Myocyte (in vitro differentiated cells): ENCODE measurements at regions not wholly inside any gene's neighbourhood (a gene's known extent, or its start where the extent isn't known, plus 50 kb on each side); places are given as distances from the start of the nearest gene placed in this dataset.

Experiments used
- DNase-seq: peaks from one replicate; pipeline ENCODE4 v3.0.0-alpha.2; 2012; ENCODE audit warnings: low read depth

GRCh38 chr22:27574651-27575050 is 226.9 kb downstream of the MN1 start:
- DNase-seq = no peak

DNA sequence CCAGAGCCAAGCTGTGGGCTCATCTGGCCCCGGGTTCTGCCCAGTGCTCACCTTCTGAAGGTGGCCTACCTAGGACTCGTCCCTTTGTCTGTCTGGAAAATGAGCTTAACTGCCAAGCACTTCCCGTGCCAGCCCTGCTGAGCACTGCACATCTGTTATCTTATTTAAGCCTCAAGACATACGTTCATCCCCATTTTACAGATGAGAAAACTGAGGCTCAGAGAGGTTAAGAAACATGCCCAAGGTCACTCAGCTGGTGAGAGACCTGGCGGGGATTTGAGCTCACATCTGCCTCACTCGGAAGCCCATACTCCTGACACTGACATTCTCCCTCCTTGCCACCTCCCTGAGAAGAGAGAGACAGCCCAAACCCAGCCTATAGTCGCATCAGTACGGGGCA is 226.2 kb downstream of the MN1 start:
- DNase-seq = no peak

DNA sequence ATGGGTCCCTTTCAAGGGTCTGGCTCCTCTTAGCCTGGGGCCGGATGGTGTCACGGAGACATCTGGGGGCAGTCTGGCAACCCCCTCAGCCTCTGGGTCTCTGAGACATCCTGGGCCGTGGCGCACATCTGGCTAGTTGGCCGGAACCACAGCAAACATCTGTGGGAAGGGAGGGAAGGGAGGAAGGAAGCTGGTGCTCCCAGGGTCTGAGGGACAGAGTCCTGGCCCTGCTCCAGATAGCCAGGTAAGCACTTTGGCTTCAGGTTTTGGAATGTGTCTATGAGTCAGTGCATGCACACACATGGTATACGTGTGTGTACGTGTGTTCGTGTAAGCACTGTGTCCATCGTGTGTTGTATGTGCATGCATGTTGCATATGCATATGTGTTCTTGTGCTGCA is 225.1 kb downstream of the MN1 start:
- DNase-seq = no peak

GRCh38 chr22:27576815-27577573 is 224.6 kb downstream of the MN1 start:
- DNase-seq = no peak

DNA sequence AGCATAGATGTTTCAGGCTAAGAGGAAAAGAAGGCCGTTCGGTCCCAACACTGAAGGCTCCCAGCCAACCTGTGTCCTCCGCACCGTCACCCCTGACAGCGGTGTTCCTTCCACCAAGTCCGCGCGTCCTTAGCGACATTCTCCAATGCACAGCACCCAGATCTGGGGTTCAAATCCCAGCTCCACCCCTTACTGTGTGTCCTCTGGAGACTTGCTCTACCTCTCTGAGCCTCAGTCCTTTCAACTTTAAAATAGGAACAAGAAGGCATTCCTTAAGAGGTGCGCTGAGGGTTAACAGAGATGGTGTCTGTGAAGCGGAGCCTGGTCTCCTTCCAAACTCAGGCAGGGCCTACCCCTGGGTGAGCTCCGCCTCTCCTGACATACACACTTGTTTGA is 224.0 kb downstream of the MN1 start:
- no peak for DNase-seq

GRCh38 chr22:27578937-27579617 is 222.5 kb downstream of the MN1 start:
- DNase-seq = no peak

DNA sequence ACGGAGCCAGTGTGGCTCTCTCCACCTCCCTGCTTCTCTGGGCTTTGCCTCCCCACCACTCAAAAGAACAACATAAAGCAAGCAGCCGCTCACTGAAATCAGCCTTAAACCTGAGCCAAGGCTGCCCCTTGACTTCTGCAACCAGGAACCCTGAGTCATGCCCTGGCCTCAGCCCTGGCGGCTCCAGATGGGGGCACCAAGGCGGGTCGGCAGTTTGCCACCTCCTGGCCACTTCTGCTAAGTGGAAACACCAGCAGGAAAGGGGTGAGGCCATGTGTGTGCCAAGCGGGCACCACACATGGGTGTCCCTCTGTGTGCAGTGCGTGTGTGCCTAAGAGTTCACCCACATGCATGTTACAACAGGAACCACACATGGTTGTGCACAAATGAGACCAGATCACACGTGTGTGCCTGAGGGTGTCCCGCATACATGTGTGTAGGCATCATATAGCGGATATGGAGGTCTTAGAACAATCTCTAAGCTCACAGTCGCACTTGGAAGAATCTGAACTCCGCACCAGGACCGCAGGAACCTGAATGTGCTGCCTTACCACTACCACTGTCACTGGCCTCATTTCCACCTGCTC is 221.2 kb downstream of the MN1 start:
- DNase-seq = peak; percentile 12

DNA sequence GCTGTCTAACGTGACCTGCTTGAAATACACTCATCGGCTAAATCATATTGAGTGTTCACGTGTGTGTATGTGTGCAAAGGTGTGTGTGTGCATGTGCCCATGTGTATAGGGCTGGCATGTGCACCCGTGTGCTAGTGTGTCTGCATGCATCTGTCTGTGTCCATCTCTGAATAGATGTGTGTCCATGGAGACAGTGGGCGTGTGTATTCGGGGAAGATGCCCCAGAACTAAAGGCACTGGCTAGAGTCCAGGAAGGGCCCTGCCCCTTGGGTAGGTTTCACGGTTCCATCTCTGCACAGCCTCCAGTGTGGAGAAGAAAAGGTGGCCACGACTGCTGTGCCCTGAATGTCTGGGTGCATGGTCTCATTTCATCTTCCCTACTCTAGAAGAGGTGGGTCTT is 220.3 kb downstream of the MN1 start:
- no peak for DNase-seq

- DNase-seq = peak; percentile 61
Observed at GRCh38 chr22:27581688-27582087, 219.9 kb downstream of the MN1 start.

- DNase-seq = no peak
Observed at GRCh38 chr22:27583856-27584255, 217.7 kb downstream of the MN1 start.

GRCh38 chr22:27585141-27585540 is 216.4 kb downstream of the MN1 start:
- no peak for DNase-seq

- DNase-seq = no peak
Observed at GRCh38 chr22:27588268-27588667, 213.3 kb downstream of the MN1 start.

DNA sequence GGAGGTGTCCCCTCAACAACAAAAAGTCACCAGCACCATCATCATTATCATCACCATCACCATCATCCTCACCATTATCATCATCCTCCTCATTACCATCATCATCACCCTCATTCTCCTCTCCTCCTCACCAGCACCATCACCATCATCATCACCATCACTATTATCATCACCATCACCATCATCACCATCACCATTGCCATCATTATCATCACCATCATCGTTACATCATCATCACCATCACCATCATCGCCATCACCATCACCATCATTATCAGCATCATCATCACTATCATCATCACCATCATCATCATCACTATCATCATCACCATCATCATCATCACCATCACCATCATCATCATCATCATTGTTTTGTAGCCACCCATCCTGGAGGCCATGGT is 212.6 kb downstream of the MN1 start:
- no peak for DNase-seq

- DNase-seq = no peak
Observed at GRCh38 chr22:27591060-27591459, 210.5 kb downstream of the MN1 start.

DNA sequence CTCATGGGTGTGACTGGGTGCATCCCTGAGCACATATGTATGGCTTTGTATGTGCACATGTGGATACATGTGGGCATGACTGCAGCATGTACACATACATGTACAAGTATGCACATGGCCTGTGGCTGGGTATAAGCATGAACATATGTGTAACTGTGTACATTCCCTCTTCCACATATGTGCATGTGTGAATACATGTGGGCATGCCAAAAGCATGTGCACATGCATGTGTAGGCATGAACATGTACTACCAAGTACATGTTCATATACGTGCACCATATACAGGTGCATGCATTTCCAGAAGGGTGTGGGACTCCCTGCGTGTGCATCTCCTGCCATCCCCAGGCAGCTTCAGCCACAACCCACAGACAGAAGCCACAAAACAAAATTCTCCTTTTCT is 208.2 kb downstream of the MN1 start:
- no peak for DNase-seq

DNA sequence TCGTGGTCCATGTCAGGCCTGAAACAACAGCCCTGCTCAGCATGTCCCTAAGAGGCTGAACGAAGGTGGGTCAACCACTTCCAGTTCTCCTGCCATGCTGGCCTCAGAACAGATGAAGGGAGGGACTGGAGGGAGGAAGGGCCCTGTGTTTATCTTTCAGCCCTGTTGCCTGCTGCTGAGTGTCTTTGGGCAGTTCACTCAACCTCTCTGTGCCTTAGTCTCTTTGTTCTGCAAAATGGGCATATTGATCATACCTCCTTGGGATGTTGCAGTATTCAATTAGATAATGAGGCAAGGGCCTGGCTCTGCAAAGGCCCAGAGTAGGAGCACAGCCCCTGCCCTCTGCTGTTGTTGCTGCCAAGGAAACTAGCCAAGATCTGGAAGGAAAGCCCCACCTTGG is 207.5 kb downstream of the MN1 start:
- no peak for DNase-seq

GRCh38 chr22:27594474-27595134 is 207.0 kb downstream of the MN1 start:
- DNase-seq = no peak

DNA sequence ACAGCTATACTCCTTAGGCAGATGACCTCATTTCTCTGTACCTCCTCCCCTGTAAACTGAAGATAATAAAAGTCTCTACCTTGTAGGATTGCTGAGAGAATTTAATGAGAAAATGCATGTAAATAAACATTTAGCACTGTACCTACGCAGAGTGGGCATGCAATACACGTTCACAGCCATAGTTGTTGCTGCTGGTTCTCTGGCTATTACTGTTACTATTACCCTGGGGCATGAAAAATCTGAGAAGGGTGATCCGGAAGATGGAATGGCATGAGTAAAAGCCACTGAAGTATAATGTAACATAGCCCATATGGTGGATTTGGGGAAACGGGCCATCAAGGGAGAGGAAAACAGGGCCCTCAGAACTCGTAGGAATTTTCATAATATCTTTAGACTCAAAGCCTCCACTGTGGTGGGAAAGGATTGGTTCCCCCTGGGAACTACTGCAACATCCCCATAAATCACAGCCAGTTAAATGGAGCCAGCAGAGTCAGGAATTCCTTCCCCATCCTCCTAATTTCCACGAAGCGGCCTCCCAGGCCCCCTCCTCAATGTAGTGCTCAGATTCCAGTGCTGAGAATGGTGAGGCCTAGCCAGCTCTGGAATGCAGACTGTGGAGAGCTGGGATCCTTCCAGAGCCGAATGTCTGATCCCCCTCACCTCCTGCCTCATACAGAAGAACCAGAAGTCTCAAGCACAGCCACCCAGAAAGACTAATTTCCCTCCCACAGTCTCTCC is 205.3 kb downstream of the MN1 start:
- DNase-seq = no peak

DNA sequence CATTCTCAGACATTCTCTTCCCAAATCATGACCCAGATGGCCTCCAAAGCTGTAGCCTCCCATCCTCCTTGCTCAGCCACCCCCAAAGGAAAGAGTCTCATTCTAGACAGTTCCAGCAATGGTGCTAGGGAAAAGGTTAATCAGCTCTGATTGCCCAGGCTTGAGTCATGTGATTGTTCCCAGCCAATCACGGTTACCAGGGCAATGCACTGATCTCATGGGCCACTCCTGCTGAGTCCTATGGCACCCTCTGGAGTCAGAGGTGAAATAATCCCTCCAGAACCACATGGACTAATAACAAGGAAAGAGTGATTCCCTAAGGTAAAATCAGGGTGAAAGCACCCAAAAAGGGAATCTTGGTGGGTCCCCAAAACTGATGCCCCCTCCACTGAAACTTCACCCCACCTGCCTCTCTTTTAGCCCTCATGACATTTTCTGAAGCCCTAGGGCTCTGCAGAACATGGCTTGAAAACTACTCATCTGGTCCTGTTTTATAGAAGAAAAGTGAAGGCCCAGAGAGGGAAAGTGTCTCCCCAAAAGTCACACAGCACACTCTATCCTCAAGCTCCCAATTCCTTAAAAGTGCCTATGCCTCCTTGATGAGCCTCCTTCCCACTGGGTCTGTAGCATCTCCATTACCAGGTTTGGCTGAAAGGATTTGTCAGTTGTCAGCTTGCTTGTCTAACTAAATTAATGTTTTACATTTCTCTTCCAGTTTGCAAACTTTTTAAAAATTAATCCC is 203.7 kb downstream of the MN1 start:
- DNase-seq = no peak

DNA sequence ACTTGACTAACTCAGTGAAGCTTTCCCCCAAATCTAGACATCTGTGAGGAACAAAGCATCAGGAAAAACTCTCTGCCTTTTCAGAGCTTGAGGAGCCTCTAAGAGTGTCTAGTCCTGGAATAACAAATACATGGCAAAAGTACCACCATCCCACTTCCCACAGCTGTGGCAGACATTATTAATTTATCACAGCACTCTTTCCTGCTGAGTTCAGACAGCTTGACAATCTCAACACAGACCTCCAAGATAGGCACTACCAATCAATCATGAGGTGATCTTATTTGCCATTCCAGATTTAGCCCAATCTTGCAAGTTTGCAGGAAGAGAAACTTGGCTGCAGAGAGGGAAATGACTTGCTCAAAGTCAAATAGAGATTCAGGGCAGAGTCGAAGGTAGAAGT is 202.8 kb downstream of the MN1 start:
- DNase-seq = no peak

DNA sequence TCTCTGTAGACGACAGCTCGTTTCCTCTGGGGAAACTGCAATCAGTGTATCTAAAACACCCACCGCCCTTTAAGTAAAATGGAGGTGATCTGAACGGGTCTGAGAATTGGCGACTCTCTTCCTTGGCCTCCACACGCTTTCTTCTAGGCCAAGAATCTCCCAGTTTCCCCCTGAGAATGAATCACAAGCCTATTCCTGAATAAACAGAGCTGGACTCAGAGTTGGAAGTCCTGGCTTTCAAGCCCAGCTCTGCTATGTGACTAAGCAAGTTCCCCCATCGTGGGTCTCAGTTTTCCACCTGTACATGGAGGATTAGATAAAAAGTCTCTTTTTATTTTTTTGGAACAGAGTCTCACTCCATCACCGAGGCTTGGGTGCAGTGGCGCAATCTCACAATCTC is 200.4 kb downstream of the MN1 start:
- DNase-seq = no peak
